Peyer's patch (tissue), 4 donors: ENCODE measurements at regions not wholly inside any gene's neighbourhood (a gene's known extent, or its start where the extent isn't known, plus 50 kb on each side); places are given as distances from the start of the nearest gene placed in this dataset.

Source experiments
- DNase-seq, 3 donors: peaks; one replicate each; pipeline ENCODE4 v3.0.0-alpha.2; 2017 to 2019
- H3K27ac ChIP-seq, 4 donors: fragments of 200-600 bp; sonication (generic); one replicate each; pipeline ENCODE4 v1.5.1; 2016 to 2019
- H3K27me3 ChIP-seq, 2 donors: fragments of 200-600 bp; sonication (generic); one replicate each; pipeline ENCODE4 v1.5.1; 2019
- H3K36me3 ChIP-seq, 3 donors: fragments of 200-600 bp; sonication (generic); one replicate each; pipeline ENCODE4 v1.5.1; 2016 to 2019
- H3K4me1 ChIP-seq, 4 donors: fragments of 200-600 bp; sonication (generic); one replicate each; pipeline ENCODE4 v1.5.1; 2016 to 2019
- H3K4me3 ChIP-seq, 4 donors: fragments of 200-600 bp; sonication (generic); 1 replicate in 3 of 4; 2 replicates in 1 of 4; pipeline ENCODE4 v1.5.1; 2016 to 2019; ENCODE audit warnings: mild to moderate bottlenecking in 1 of 4
- H3K9me3 ChIP-seq, 4 donors: fragments of 200-600 bp; sonication (generic); one replicate each; pipeline ENCODE4 v1.5.1; 2016 to 2019; ENCODE audit warnings: mild to moderate bottlenecking in 1 of 4
- CTCF ChIP-seq, 6 experiments: fragments of 450-650 bp in 4 of 6; fragments of 200-600 bp in 2 of 6; sonication (generic) in 1 of 6; IDR thresholded peaks; one replicate each; pipeline ENCODE4 v1.5.1; 2017 to 2019; ENCODE audit warnings: antibody characterized with exemption in 6 of 6, mild to moderate bottlenecking in 3 of 6, moderate library complexity in 1 of 6
- POLR2A ChIP-seq, 2 donors: fragments of 450-650 bp; IDR thresholded peaks; one replicate each; pipeline ENCODE4 v1.5.1; 2017; ENCODE audit warnings: antibody characterized with exemption in 2 of 2, mild to moderate bottlenecking in 2 of 2, moderate library complexity in 2 of 2

GRCh38 chr10:53724581-53724980 lies 952.0 kb upstream of the MBL2 start:
- DNase-seq: no peak
- H3K27me3 ChIP-seq: no peaks in the 10 kb centered on the region
- TF ChIP-seq POLR2A (IDR thresholded peaks at IDR 0.05): no peak
- TF ChIP-seq CTCF (IDR thresholded peaks at IDR 0.05): no peak
- H3K36me3 ChIP-seq: no peaks in the 10 kb centered on the region
- H3K4me3 ChIP-seq: no peak overlapping the region
- no peaks in the 10 kb centered on the region for H3K4me1 ChIP-seq
- H3K27ac ChIP-seq: no peak overlapping the region
- no peaks in the 10 kb centered on the region for H3K9me3 ChIP-seq

- H3K36me3 ChIP-seq: no peaks in the 10 kb centered on the region
- H3K27ac ChIP-seq: no peak overlapping the region
- H3K27me3 ChIP-seq: no peaks in the 10 kb centered on the region
- no peak for DNase-seq
- no peaks in the 10 kb centered on the region for H3K4me1 ChIP-seq
- TF ChIP-seq CTCF (IDR thresholded peaks at IDR 0.05) (no peak), POLR2A (IDR thresholded peaks at IDR 0.05) (no peak)
- no peak overlapping the region for H3K4me3 ChIP-seq
- no peaks in the 10 kb centered on the region for H3K9me3 ChIP-seq
These were observed 947.1 kb upstream of the MBL2 start for GRCh38 chr10:53719658-53720057.

- DNase-seq: no peak
- Histone ChIP-seq H3K27ac (no peak overlapping the region), H3K4me1 (no peaks in the 10 kb centered on the region), H3K36me3 (no peaks in the 10 kb centered on the region), H3K9me3 (no peaks in the 10 kb centered on the region), H3K27me3 (no peaks in the 10 kb centered on the region), H3K4me3 (no peak overlapping the region)
- TF ChIP-seq POLR2A (IDR thresholded peaks at IDR 0.05): no peak
- no peak for TF ChIP-seq CTCF (IDR thresholded peaks at IDR 0.05)
These were observed 943.6 kb upstream of the MBL2 start for GRCh38 chr10:53716156-53716555.

GRCh38 chr10:53713431-53713830 lies 940.8 kb upstream of the MBL2 start:
- Histone ChIP-seq H3K4me1 (no peaks in the 10 kb centered on the region), H3K9me3 (no peaks in the 10 kb centered on the region), H3K4me3 (no peak overlapping the region), H3K36me3 (no peaks in the 10 kb centered on the region), H3K27ac (no peak overlapping the region), H3K27me3 (no peaks in the 10 kb centered on the region)
- TF ChIP-seq CTCF (IDR thresholded peaks at IDR 0.05): no peak
- TF ChIP-seq POLR2A (IDR thresholded peaks at IDR 0.05): no peak
- no peak for DNase-seq

- no peaks in the 10 kb centered on the region for H3K27me3 ChIP-seq
- DNase-seq: no peak
- H3K27ac ChIP-seq: no peak overlapping the region
- H3K9me3 ChIP-seq: no peaks in the 10 kb centered on the region
- H3K36me3 ChIP-seq: no peaks in the 10 kb centered on the region
- TF ChIP-seq CTCF (IDR thresholded peaks at IDR 0.05): no peak
- TF ChIP-seq POLR2A (IDR thresholded peaks at IDR 0.05): no peak
- no peaks in the 10 kb centered on the region for H3K4me1 ChIP-seq
- no peak overlapping the region for H3K4me3 ChIP-seq
These were observed 929.9 kb upstream of the MBL2 start for GRCh38 chr10:53702489-53702888.

- DNase-seq: no peak
- H3K4me3 ChIP-seq: no peak overlapping the region
- H3K4me1 ChIP-seq: no peaks in the 10 kb centered on the region
- no peaks in the 10 kb centered on the region for H3K9me3 ChIP-seq
- no peak overlapping the region for H3K27ac ChIP-seq
- H3K27me3 ChIP-seq: no peaks in the 10 kb centered on the region
- H3K36me3 ChIP-seq: no peaks in the 10 kb centered on the region
- TF ChIP-seq POLR2A (IDR thresholded peaks at IDR 0.05) (no peak), CTCF (IDR thresholded peaks at IDR 0.05) (no peak)
These were observed 928.6 kb upstream of the MBL2 start for GRCh38 chr10:53701213-53701612.
